ENCODE measurements at regions not wholly inside any gene's neighbourhood (a gene's known extent, or its start where the extent isn't known, plus 50 kb on each side); places are given as distances from the start of the nearest gene placed in this dataset.

DNA sequence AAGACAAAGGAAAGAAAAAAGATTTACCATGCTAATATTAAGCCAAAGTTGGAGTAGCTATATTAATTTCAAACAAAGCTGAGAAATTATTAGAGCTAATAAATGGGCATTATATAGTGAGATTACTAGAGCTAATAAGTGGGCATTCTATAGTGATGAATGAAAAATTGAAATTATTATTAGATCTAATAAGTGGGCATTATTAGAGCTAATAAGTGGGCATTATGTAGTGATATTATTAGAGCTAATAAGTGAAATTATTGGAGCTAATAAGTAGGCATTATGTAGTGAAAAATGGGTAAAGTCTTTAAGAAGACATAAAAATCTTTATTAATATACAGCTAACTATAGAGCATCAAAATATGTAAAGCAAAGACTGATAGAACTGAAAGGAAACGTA is 745.7 kb downstream of the TRIB2 start:
- Histone ChIP-seq H3K4me3 (ENCODE audit: severe bottlenecking) (no peak overlapping the region), H3K9me3 (ENCODE audit: severe bottlenecking) (no peaks in the 10 kb centered on the region), H3K4me1 (ENCODE audit: insufficient read depth, poor library complexity, severe bottlenecking) (no peaks in the 10 kb centered on the region), H3K27me3 (ENCODE audit: insufficient read depth, poor library complexity, severe bottlenecking) (no peaks in the 10 kb centered on the region), H3K36me3 (ENCODE audit: low read depth) (no peaks in the 10 kb centered on the region), H3K27ac (ENCODE audit: poor library complexity, severe bottlenecking) (no peak overlapping the region)
- TF ChIP-seq, protein P1, sequence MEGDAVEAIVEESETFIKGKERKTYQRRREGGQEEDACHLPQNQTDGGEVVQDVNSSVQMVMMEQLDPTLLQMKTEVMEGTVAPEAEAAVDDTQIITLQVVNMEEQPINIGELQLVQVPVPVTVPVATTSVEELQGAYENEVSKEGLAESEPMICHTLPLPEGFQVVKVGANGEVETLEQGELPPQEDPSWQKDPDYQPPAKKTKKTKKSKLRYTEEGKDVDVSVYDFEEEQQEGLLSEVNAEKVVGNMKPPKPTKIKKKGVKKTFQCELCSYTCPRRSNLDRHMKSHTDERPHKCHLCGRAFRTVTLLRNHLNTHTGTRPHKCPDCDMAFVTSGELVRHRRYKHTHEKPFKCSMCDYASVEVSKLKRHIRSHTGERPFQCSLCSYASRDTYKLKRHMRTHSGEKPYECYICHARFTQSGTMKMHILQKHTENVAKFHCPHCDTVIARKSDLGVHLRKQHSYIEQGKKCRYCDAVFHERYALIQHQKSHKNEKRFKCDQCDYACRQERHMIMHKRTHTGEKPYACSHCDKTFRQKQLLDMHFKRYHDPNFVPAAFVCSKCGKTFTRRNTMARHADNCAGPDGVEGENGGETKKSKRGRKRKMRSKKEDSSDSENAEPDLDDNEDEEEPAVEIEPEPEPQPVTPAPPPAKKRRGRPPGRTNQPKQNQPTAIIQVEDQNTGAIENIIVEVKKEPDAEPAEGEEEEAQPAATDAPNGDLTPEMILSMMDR (IDR thresholded peaks at IDR 0.05; ENCODE audit: poor library complexity, severe bottlenecking) = no peak
- ATAC-seq (ENCODE audit: low read depth) (no peak), DNase-seq (ENCODE audit: low spot score) (no peak)

DNA sequence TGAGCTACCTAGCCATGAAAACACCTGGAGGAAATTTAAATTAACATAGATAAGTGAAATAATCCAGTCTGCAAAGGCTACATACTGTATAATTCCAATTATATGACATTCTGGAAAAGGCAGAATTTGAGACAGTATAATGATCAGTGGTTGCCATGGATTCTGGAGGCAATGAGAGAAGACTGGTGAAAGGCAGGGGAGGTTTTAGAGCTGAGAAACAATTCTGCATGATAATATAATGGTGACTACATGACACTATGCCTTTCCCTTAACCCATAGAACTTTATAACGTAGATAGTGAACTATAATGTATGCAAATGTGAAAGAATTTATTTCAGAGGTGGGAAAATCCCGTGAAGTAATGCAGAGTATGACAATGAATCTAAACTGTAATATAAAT is 749.3 kb downstream of the TRIB2 start:
- no peak for ATAC-seq (ENCODE audit: low read depth)
- H3K4me3 ChIP-seq (ENCODE audit: severe bottlenecking) = no peak overlapping the region
- H3K4me1 ChIP-seq (ENCODE audit: insufficient read depth, poor library complexity, severe bottlenecking) = no peaks in the 10 kb centered on the region
- no peaks in the 10 kb centered on the region for H3K36me3 ChIP-seq (ENCODE audit: low read depth)
- TF ChIP-seq, protein P1 (IDR thresholded peaks at IDR 0.05; ENCODE audit: poor library complexity, severe bottlenecking) = no peak
- H3K9me3 ChIP-seq (ENCODE audit: severe bottlenecking) = no peaks in the 10 kb centered on the region
- H3K27me3 ChIP-seq (ENCODE audit: insufficient read depth, poor library complexity, severe bottlenecking) = no peaks in the 10 kb centered on the region
- no peak for DNase-seq (ENCODE audit: low spot score)
- no peak overlapping the region for H3K27ac ChIP-seq (ENCODE audit: poor library complexity, severe bottlenecking)

DNA sequence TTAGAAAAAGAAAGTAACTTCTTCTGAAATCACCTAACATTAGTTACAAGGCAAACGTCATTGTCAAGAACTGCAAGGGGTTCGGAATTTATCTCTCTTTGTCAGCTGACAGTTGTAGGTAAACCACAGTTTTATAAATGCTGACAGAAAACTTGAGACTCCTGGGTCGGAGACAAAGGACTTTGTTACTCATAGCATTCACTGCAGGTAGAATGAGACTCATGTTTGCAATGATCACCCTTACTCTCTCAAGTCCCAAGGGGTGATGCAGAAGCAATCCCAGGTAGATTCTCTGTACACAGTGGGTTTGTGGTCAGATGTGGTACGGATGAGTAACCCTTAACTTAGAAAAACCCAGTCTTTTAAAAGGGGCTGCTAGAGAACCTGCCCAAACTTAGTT is 757.8 kb downstream of the TRIB2 start:
- no peak overlapping the region for H3K27ac ChIP-seq (ENCODE audit: poor library complexity, severe bottlenecking)
- ATAC-seq (ENCODE audit: low read depth) = no peak
- H3K4me1 ChIP-seq (ENCODE audit: insufficient read depth, poor library complexity, severe bottlenecking) = no peaks in the 10 kb centered on the region
- no peak for DNase-seq (ENCODE audit: low spot score)
- no peak overlapping the region for H3K4me3 ChIP-seq (ENCODE audit: severe bottlenecking)
- H3K9me3 ChIP-seq (ENCODE audit: severe bottlenecking) = no peaks in the 10 kb centered on the region
- H3K36me3 ChIP-seq (ENCODE audit: low read depth) = no peaks in the 10 kb centered on the region
- H3K27me3 ChIP-seq (ENCODE audit: insufficient read depth, poor library complexity, severe bottlenecking) = no peaks in the 10 kb centered on the region
- TF ChIP-seq, protein P1 (IDR thresholded peaks at IDR 0.05; ENCODE audit: poor library complexity, severe bottlenecking) = no peak

DNA sequence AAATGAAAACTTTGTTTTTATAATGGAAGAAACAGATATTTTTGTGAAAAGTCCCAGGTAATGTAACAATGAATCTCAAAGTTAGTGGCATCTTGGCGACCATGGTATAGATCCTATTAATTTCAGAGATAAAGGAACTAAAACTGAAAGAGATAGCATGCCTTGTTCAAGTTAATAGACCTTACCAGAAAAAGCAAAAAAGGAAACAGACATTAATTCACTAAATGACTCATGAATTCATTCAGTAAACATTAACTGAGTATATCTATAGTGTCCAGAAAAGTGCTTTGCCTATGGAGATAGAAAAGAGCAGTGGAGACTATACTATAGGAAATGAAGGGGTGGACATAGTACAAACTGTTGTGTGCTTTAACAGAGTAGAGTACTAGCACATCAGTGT is 763.3 kb downstream of the TRIB2 start:
- Histone ChIP-seq H3K27ac (ENCODE audit: poor library complexity, severe bottlenecking) (no peak overlapping the region), H3K9me3 (ENCODE audit: severe bottlenecking) (peaks cover 2% of the 10 kb centered on the region), H3K4me3 (ENCODE audit: severe bottlenecking) (no peak overlapping the region), H3K27me3 (ENCODE audit: insufficient read depth, poor library complexity, severe bottlenecking) (no peaks in the 10 kb centered on the region), H3K4me1 (ENCODE audit: insufficient read depth, poor library complexity, severe bottlenecking) (no peaks in the 10 kb centered on the region), H3K36me3 (ENCODE audit: low read depth) (no peaks in the 10 kb centered on the region)
- TF ChIP-seq, protein P1 (IDR thresholded peaks at IDR 0.05; ENCODE audit: poor library complexity, severe bottlenecking) = no peak
- DNase-seq (ENCODE audit: low spot score) (no peak), ATAC-seq (ENCODE audit: low read depth) (no peak)

DNA sequence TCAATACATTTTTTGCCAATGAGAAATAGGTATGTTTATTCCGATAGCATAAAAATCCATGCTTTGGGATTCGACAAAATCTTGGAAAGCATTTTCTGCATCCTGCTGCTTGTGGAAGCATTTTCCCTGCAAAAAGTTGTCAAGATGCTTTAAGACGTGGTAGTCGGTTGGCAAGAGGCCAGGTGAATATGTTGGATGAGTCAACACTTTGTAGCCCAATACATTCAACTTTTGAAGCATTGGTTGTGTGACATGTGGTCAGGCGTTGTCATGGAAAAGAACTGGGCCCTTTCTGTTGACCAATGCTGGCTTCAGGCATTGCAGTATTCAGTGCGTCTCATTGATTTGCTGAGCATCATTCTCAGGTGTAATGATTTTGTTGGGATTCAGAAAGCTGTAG is 764.5 kb downstream of the TRIB2 start:
- H3K36me3 ChIP-seq (ENCODE audit: low read depth) = no peaks in the 10 kb centered on the region
- H3K9me3 ChIP-seq (ENCODE audit: severe bottlenecking) = peaks cover 2% of the 10 kb centered on the region
- ATAC-seq (ENCODE audit: low read depth) (no peak), DNase-seq (ENCODE audit: low spot score) (no peak)
- H3K27me3 ChIP-seq (ENCODE audit: insufficient read depth, poor library complexity, severe bottlenecking) = no peaks in the 10 kb centered on the region
- no peak overlapping the region for H3K4me3 ChIP-seq (ENCODE audit: severe bottlenecking)
- H3K27ac ChIP-seq (ENCODE audit: poor library complexity, severe bottlenecking) = no peak overlapping the region
- no peaks in the 10 kb centered on the region for H3K4me1 ChIP-seq (ENCODE audit: insufficient read depth, poor library complexity, severe bottlenecking)
- TF ChIP-seq, protein P1 (IDR thresholded peaks at IDR 0.05; ENCODE audit: poor library complexity, severe bottlenecking) = no peak

Data from RWPE2 (cell line).